ENCODE measurements at regions not wholly inside any gene's neighbourhood (a gene's known extent, or its start where the extent isn't known, plus 50 kb on each side); places are given as distances from the start of the nearest gene placed in this dataset.

DNA sequence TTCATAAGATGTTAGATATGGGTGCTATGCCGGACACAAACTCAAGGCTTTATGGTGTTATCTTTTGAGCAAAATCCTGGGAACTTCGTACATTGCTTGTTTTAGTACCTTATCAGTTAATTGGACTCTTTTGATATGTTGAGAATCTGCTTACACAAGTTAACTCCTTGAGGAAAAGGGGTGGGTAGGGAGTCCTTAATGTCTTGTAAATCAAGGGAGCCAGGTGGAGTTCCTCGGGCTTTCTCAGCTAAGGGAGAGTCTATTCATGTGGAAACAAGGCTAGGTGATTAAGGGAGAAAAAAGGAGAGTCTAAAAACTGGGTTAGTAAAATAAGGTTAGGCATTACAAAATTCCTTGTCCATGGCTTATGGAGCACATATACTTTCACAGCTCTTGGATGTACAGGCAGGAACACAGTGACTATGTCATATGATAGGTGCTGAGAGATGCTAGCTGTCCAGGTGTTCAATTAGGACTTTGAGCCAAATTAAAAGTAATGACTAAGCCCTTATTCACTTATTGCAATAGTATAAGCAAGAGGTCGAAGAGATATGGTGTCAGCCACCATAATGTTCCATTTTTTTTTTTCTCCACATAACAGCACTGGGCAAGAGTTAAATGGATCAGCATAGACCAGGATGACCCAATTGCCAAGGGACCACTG is 59.5 kb upstream of the DYNAP start:
- no peaks in the 10 kb centered on the region for H3K27me3 ChIP-seq (ENCODE audit: control insufficient read depth, insufficient read depth, low read length)
- no peak for DNase-seq (ENCODE audit: low read depth, low spot score)
- no peak overlapping the region for H3K4me3 ChIP-seq (ENCODE audit: low read length)
- no peak overlapping the region for H3K27ac ChIP-seq (ENCODE audit: low read length)
- peaks cover 16% of the 10 kb centered on the region for H3K4me1 ChIP-seq (ENCODE audit: control insufficient read depth, insufficient read depth, low read length)
- H3K36me3 ChIP-seq (ENCODE audit: control insufficient read depth, insufficient read depth, low read length) = peaks cover 12% of the 10 kb centered on the region
- WGBS (ENCODE audit: insufficient coverage, insufficient read length) = no CpG with 5 or more reads among the region's 4 CpGs
- no peaks in the 10 kb centered on the region for H3K9me3 ChIP-seq (ENCODE audit: control insufficient read depth, insufficient read depth, low read length)

DNA sequence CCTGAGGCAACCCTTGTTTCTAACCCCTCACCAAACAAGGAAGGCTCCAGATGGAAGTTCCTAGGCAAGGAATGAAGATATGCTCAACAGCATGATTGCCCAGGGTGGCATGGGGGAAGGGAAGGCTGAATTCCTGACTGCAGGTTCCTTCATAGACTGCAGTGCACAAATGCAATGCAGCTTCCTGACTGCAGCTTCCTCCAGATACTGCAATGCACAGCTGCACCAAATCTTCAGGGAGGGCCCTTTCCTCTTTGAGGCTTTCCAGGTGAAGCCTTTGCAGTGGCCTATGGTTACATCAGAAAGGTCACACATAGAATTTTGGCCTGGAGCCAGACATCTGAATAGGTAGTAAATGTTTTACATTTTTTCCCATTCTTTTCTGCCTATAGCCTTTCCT is 58.8 kb upstream of the DYNAP start:
- Histone ChIP-seq H3K27me3 (ENCODE audit: control insufficient read depth, insufficient read depth, low read length) (no peaks in the 10 kb centered on the region), H3K4me1 (ENCODE audit: control insufficient read depth, insufficient read depth, low read length) (peaks cover 16% of the 10 kb centered on the region), H3K9me3 (ENCODE audit: control insufficient read depth, insufficient read depth, low read length) (no peaks in the 10 kb centered on the region), H3K36me3 (ENCODE audit: control insufficient read depth, insufficient read depth, low read length) (peaks cover 12% of the 10 kb centered on the region), H3K4me3 (ENCODE audit: low read length) (no peak overlapping the region), H3K27ac (ENCODE audit: low read length) (no peak overlapping the region)
- no peak for DNase-seq (ENCODE audit: low read depth, low spot score)

DNA sequence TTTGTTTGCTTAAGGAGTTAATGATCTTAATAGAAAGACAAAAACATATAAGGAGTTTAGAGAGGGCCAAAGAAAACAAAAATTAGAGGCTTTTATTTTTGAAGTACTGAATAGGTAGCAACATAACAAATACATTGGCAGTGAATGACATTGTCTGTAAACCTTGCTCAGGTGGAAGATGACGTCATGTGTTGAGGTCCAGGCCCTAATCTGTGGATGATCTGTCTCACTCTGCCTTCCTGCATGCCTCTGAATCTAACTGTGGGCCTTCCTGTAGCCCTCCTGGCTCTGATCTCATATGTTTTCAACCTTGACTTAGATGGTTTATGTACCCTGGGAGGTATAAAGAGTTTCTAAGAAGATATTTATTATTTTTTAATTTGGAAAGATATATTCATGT is 58.1 kb upstream of the DYNAP start:
- Histone ChIP-seq H3K4me1 (ENCODE audit: control insufficient read depth, insufficient read depth, low read length) (peaks cover 16% of the 10 kb centered on the region), H3K27me3 (ENCODE audit: control insufficient read depth, insufficient read depth, low read length) (no peaks in the 10 kb centered on the region), H3K4me3 (ENCODE audit: low read length) (no peak overlapping the region), H3K9me3 (ENCODE audit: control insufficient read depth, insufficient read depth, low read length) (no peaks in the 10 kb centered on the region), H3K36me3 (ENCODE audit: control insufficient read depth, insufficient read depth, low read length) (peaks cover 12% of the 10 kb centered on the region), H3K27ac (ENCODE audit: low read length) (no peak overlapping the region)
- no peak for DNase-seq (ENCODE audit: low read depth, low spot score)
- WGBS (ENCODE audit: insufficient coverage, insufficient read length) = no CpG with 5 or more reads among the region's 1 CpG

Measured in iPS DF 6.9 (cell line).